ENCODE measurements at regions not wholly inside any gene's neighbourhood (a gene's known extent, or its start where the extent isn't known, plus 50 kb on each side); places are given as distances from the start of the nearest gene placed in this dataset.

GRCh38 chr10:88152728-88153133 lies 289.3 kb downstream of the PTEN start:
- DNase-seq (ENCODE audit: extremely low spot score, unreplicated experiment), result no peak
- Mint-ChIP-seq H3K9me3 (no peaks in the 10 kb centered on the region), H3K27ac (no peak overlapping the region), H3K4me1 (ENCODE audit: unreplicated experiment) (no peaks in the 10 kb centered on the region), H3K4me3 (no peak overlapping the region), H3K36me3 (no peaks in the 10 kb centered on the region), H3K27me3 (no peaks in the 10 kb centered on the region)
- TF ChIP-seq, protein P1, sequence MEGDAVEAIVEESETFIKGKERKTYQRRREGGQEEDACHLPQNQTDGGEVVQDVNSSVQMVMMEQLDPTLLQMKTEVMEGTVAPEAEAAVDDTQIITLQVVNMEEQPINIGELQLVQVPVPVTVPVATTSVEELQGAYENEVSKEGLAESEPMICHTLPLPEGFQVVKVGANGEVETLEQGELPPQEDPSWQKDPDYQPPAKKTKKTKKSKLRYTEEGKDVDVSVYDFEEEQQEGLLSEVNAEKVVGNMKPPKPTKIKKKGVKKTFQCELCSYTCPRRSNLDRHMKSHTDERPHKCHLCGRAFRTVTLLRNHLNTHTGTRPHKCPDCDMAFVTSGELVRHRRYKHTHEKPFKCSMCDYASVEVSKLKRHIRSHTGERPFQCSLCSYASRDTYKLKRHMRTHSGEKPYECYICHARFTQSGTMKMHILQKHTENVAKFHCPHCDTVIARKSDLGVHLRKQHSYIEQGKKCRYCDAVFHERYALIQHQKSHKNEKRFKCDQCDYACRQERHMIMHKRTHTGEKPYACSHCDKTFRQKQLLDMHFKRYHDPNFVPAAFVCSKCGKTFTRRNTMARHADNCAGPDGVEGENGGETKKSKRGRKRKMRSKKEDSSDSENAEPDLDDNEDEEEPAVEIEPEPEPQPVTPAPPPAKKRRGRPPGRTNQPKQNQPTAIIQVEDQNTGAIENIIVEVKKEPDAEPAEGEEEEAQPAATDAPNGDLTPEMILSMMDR (conservative IDR thresholded peaks at IDR 0.05), result no peak

GRCh38 chr10:88154596-88155250 lies 291.3 kb downstream of the PTEN start:
- Mint-ChIP-seq H3K36me3 (no peaks in the 10 kb centered on the region), H3K9me3 (no peaks in the 10 kb centered on the region), H3K4me3 (no peak overlapping the region), H3K27me3 (no peaks in the 10 kb centered on the region), H3K4me1 (ENCODE audit: unreplicated experiment) (peaks cover 15% of the 10 kb centered on the region), H3K27ac (no peak overlapping the region)
- no peak for DNase-seq (ENCODE audit: extremely low spot score, unreplicated experiment)
- TF ChIP-seq, protein P1 (conservative IDR thresholded peaks at IDR 0.05), result no peak

DNA sequence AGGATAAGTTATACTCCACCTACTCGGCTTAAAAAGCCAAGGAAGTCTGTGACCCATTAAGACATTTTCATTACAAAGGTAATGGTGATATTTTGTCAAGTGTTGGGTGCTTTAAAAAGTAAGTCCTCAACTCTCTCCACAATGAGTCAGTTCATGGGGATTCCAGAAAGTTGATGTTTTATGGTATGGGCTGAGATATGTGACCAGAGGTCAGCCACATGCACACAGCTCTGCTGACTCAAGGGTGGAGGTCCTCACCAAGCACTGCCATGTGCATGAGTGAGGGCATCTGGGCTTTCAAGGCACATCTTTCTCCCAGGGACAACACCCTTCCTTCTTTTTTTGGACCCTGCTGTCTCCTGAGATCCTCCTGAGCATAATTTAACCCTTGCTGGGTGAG lies 292.9 kb downstream of the PTEN start:
- TF ChIP-seq, protein P1 (conservative IDR thresholded peaks at IDR 0.05), result no peak
- H3K27ac Mint-ChIP-seq, result no peak overlapping the region
- H3K4me1 Mint-ChIP-seq (ENCODE audit: unreplicated experiment), result peaks cover 15% of the 10 kb centered on the region
- H3K27me3 Mint-ChIP-seq, result no peaks in the 10 kb centered on the region
- no peak for DNase-seq (ENCODE audit: extremely low spot score, unreplicated experiment)
- H3K36me3 Mint-ChIP-seq, result no peaks in the 10 kb centered on the region
- H3K9me3 Mint-ChIP-seq, result no peaks in the 10 kb centered on the region
- H3K4me3 Mint-ChIP-seq, result no peak overlapping the region

DNA sequence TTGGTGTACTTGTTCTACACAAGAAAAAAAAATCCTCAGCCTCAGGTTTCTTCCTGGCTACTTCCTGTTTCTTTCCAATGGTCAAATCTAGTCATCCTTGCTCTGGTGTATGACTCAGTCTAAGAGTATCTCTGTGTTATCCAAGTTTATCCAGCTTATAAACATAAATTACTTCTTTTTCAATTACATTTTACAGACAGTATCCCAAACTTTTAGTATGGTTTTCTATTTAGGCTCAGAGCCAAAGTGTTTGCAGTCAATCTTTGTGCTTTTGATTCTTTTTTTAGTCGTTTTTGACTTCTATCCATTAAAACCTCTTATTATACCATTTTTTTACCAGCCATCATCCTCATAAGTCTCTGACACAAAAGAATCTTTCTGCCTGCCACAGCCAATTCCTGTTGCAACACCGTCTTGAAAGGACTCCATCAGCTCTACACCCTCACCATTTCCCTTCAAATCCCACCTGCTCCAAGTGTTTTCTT lies 294.6 kb downstream of the PTEN start:
- H3K4me1 Mint-ChIP-seq (ENCODE audit: unreplicated experiment), result peaks cover 18% of the 10 kb centered on the region
- H3K9me3 Mint-ChIP-seq, result no peaks in the 10 kb centered on the region
- no peak overlapping the region for H3K27ac Mint-ChIP-seq
- H3K4me3 Mint-ChIP-seq, result no peak overlapping the region
- TF ChIP-seq, protein P1 (conservative IDR thresholded peaks at IDR 0.05), result no peak
- no peaks in the 10 kb centered on the region for H3K27me3 Mint-ChIP-seq
- DNase-seq (ENCODE audit: extremely low spot score, unreplicated experiment), result no peak
- no peaks in the 10 kb centered on the region for H3K36me3 Mint-ChIP-seq

- Mint-ChIP-seq H3K36me3 (no peaks in the 10 kb centered on the region), H3K4me1 (ENCODE audit: unreplicated experiment) (peaks cover 18% of the 10 kb centered on the region), H3K27me3 (no peaks in the 10 kb centered on the region), H3K4me3 (no peak overlapping the region), H3K9me3 (no peaks in the 10 kb centered on the region), H3K27ac (peak overlapping the region; percentile 63)
- DNase-seq (ENCODE audit: extremely low spot score, unreplicated experiment), result no peak
- TF ChIP-seq, protein P1 (conservative IDR thresholded peaks at IDR 0.05), result no peak
These were observed 295.2 kb downstream of the PTEN start for GRCh38 chr10:88158526-88159122.

Data from type B pancreatic cell (in vitro differentiated cells).